Skeletal muscle cell (primary cell): ENCODE measurements at regions not wholly inside any gene's neighbourhood (a gene's known extent, or its start where the extent isn't known, plus 50 kb on each side); places are given as distances from the start of the nearest gene placed in this dataset.

ENCODE experiments used
- DNase-seq: peaks from one replicate; pipeline ENCODE4 v3.0.0-alpha.2; 2010; ENCODE audit warnings: low read depth
- H3K4me3 ChIP-seq: 2 replicates; pipeline ENCODE4 v1.5.1; 2011; ENCODE audit warnings: low read depth, mild to moderate bottlenecking, control low read depth, low read length, moderate library complexity

- no peak overlapping the region for H3K4me3 ChIP-seq
- DNase-seq = no peak
Measured at GRCh38 chr1:17895986-17896385, 140.9 kb downstream of the ACTL8 start.

DNA sequence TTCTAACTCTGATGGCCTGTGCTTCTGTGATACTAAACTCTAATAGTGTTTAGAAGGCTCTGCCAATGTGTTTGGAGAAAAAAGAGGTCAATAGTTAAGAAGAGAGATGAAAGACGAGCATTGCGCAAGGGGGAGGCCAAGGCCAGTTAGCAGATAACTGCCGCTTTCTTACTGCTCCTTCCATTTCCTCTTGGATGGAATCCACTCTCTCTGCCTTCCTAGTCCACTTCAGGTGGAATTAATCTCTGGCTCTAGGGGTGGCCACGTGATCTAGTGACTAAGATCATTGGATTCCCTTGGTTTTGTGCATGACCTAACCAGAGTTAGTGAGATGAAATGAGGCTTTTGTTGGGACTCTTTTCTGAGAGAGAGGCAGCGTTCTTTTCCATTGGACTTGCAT, 148.3 kb downstream of the ACTL8 start:
- DNase-seq = no peak
- no peak overlapping the region for H3K4me3 ChIP-seq

- DNase-seq = no peak
- no peak overlapping the region for H3K4me3 ChIP-seq
Measured at GRCh38 chr1:17904290-17904689, 149.2 kb downstream of the ACTL8 start.

- no peak overlapping the region for H3K4me3 ChIP-seq
- DNase-seq = no peak
Measured at GRCh38 chr1:17907999-17908398, 152.9 kb downstream of the ACTL8 start.

DNA sequence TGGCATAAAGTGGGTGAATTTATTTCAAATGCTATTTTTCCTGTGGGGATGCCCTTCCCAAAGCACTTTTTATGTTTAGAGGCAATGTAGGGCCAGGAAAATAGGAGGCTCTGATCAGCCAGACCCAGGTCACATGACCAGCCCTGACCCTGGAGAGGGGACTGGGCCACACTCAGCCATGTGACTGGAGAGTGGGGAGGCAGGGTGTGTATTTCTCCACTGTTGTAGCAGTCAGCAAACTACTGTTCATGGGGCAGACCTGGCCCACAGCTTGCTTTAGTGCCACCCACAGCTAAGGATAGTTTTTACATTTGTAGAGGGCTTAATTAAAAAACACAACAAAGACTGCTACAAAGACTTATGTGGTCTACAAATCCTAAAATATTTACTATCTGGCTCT, 153.8 kb downstream of the ACTL8 start:
- no peak overlapping the region for H3K4me3 ChIP-seq
- DNase-seq = no peak

GRCh38 chr1:17909634-17910033, 154.5 kb downstream of the ACTL8 start:
- DNase-seq = no peak
- H3K4me3 ChIP-seq = no peak overlapping the region

GRCh38 chr1:17911791-17912190, 156.7 kb downstream of the ACTL8 start:
- DNase-seq = no peak
- no peak overlapping the region for H3K4me3 ChIP-seq

GRCh38 chr1:17912491-17912890, 157.4 kb downstream of the ACTL8 start:
- no peak overlapping the region for H3K4me3 ChIP-seq
- no peak for DNase-seq

- H3K4me3 ChIP-seq = no peak overlapping the region
Measured at GRCh38 chr1:17913326-17914115, 158.4 kb downstream of the ACTL8 start.

GRCh38 chr1:17914131-17914530, 159.0 kb downstream of the ACTL8 start:
- no peak overlapping the region for H3K4me3 ChIP-seq
- no peak for DNase-seq

More at GRCh38 chr1:17913326-17914115, 158.4 kb downstream of the ACTL8 start:
- DNase-seq = no peak

DNA sequence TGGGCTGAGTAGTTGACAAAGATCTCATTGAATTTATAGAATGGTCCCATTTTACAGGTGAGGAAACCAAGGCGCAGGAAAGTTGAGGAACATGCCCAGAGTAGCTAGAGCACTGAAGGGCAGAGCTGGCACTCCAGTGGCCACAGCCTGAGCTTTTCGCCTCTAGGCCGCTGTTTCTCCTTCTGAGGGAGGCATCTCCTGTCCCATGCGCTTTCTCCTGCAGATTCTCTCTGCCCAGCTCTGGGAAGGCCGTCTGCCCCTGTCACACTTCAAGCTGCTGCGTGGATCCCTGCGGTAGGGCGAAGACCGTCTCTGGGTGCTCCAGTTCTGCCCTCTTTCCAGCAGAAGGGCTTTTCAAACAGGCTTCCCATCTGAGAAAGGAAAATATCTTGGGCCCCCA, 159.9 kb downstream of the ACTL8 start:
- DNase-seq = no peak
- H3K4me3 ChIP-seq = no peak overlapping the region

DNA sequence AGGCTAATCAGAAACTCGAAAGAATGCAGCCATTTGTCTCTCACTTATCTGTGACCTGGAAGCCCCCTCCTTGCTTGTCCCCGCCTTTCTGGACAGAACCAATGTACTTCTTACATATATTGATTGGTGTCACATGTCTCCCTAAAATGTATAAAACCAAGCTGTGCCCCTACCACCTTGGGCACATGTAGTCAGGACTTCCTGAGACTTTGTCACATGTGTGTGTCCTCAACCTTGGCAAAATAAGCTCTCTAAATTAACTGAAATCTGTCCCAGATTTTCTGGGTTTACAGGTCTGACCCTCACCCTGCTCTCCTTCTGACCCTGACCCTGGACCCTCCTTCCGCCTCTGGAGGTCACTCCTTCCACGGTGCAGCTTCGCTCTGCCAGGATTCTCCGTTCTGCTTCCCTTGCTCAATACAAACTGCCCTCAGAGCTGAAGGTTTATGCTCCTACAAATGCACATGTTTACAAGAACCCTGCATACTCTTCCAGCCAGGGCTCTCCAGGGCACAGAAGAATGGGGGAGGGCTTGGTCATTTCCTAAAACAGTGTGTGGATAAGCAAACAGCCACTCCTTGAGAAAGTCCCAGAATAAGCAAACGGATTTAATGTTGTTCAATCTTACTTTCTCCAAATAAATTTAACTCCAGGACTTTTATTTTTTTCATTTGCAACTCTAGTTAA, 160.5 kb downstream of the ACTL8 start:
- DNase-seq = no peak
- no peak overlapping the region for H3K4me3 ChIP-seq

DNA sequence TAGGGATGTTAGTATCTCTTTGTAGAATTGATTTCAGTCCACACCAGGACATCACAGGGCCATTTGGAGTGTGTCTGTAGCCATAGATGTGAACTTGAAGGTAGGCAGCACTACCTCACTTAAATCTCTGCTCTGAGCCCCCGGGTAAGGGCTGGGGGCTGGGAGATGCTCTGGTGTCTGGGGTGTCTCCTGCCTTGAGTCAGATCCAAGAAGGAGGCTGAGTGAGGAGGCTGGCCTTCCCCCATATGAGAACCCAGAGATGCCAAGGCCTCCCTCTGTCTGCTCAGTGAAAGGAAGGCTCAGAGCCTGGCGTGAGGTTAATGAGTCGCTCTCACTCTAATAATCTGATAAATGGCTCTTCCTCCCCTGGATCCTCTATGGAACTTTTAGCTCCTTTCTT, 161.6 kb downstream of the ACTL8 start:
- no peak for DNase-seq

DNA sequence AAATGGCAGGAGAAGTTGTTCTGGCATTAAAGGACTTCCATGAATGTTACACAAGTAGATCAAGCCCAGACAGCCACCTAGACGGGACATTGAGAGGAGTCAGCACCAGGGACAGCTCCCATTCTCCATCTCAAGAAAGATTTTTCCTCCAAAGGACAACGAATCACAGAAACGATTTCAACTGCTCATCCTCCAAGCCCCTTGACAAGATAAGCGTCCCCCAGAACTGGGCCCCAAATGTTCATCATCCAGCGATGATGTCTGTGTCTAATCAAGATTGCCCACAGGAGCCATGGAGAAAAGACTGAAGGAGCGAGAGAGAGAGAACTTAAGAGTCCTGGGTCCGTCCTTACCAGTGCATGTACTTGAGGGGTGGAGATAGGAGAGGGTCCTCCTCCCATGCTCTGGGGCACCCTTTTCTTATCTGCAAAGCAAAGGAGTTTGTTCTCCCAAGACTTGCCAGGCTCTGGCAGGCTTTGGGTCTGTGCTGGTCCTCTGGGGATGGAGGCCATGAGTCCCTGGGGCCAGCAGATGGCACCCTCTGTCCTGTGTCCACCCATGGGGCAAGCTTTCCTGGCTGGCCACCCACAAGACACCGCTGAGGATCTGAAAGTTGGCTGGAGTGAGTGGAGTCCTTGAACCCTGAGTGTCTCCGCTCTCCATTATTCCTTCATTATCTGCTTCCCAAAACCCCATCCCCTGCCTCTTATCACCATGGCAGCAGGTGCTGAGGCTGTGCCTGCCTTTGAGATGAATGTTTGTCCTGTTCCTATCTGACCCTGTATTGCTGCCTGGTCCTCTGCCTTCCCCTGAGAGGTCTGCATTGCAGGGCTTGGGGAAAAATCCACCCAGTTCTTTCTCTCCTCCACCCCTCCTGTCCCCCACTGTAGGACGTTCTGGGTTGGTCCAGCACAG, 164.6 kb downstream of the ACTL8 start:
- peak; percentile 4 for DNase-seq
- no peak overlapping the region for H3K4me3 ChIP-seq

More for the DNA sequence above, 161.6 kb downstream of the ACTL8 start:
- H3K4me3 ChIP-seq = no peak overlapping the region

DNA sequence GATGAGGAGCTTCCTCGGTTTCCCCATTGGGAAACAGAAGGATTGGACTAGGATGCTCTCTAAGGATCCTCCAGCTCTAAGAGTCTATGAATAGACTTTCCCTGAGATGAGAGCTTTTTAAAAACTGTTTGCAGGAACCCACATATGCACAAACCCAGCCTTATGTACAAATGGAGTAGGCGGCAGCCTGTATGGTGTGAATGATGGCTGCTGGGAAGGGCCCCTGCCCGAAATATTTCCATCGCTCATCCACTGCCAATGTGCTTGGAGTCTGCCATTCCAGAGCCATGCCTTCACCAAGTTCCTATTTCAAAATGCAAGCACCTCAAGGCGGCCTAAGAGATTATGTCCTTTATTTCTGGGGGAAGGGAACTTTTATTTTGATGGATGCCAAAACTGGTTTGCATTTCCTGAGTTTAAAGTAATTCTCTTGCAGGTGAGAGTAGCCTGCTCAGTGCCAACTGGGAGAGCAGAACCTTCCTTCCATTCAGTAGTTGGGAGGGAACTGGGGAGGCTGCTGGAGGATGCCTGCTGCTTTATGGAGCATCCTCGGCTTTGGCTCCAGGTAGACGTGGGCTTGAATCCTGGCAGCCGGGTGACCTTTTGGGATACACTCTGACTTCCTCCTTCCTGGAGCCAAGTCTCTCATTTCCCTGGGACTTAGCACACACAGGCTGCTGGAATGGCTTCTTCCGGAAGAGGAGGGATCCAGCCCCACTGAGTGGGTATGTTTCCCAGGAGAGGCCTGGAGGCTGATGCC, 165.9 kb downstream of the ACTL8 start:
- DNase-seq = no peak
- H3K4me3 ChIP-seq = no peak overlapping the region

- H3K4me3 ChIP-seq = no peak overlapping the region
- no peak for DNase-seq
Measured at GRCh38 chr1:17922833-17923232, 167.7 kb downstream of the ACTL8 start.

GRCh38 chr1:17923666-17924065, 168.5 kb downstream of the ACTL8 start:
- DNase-seq = no peak
- no peak overlapping the region for H3K4me3 ChIP-seq

DNA sequence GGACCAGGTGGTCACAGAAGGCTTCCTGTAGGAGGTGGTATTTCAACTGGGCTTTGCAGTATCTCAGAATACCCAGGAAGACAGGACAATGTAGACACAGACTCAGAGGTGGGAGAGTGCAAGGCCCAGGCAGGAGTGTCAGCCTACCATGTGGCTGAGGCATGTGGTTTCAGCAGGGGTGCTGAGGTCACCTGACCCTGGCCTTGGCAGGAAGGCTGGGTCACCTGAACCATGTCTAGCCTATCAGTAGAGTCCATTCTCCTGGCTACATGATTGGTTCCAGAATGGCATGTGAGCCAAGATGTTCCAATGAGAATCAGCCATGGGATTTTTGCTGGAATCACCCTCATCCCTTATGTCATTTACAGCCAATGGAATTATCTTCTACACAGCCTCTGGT, 169.4 kb downstream of the ACTL8 start:
- DNase-seq = no peak
- H3K4me3 ChIP-seq = no peak overlapping the region
